CD4-positive, alpha-beta T cell treated with Interferon alpha-2 for 1 hour (primary cell): ENCODE measurements at regions not wholly inside any gene's neighbourhood (a gene's known extent, or its start where the extent isn't known, plus 50 kb on each side); places are given as distances from the start of the nearest gene placed in this dataset.
"Not testable (repeated sequence)": the region's sequence is repeated elsewhere in the genome, so short reads cannot be mapped to it uniquely, and the experiment has no call there.

Experiments used
- DNase-seq, 2 donors: peaks; one replicate each; pipeline ENCODE4 v3.0.0-alpha.2; 2020 to 2022

GRCh38 chr2:167575276-167575675 is 672.1 kb downstream of the STK39 start:
- DNase-seq = no peak

GRCh38 chr2:167572883-167573619 is 674.3 kb downstream of the STK39 start:
- no peak for DNase-seq

- DNase-seq = no peak
Measured at GRCh38 chr2:167570370-167570769, 677.0 kb downstream of the STK39 start.

- not testable (repeated sequence) for DNase-seq
Measured at GRCh38 chr2:167563885-167564619, 675.8 kb downstream of the XIRP2 start.

GRCh38 chr2:167558272-167558991 is 670.2 kb downstream of the XIRP2 start:
- not testable (repeated sequence) for DNase-seq

- DNase-seq = no peak
Measured at GRCh38 chr2:167555098-167555720, 666.9 kb downstream of the XIRP2 start.

- DNase-seq = no peak
Measured at GRCh38 chr2:167553635-167554034, 665.4 kb downstream of the XIRP2 start.

- DNase-seq = no peak
Measured at GRCh38 chr2:167551416-167551815, 663.1 kb downstream of the XIRP2 start.

GRCh38 chr2:167550448-167550847 is 662.2 kb downstream of the XIRP2 start:
- DNase-seq = no peak

GRCh38 chr2:167548396-167548795 is 660.1 kb downstream of the XIRP2 start:
- DNase-seq = no peak

- DNase-seq = peak in 1 of 2 donors; percentile 8
Measured at GRCh38 chr2:167544602-167545001, 656.3 kb downstream of the XIRP2 start.

- DNase-seq = no peak
Measured at GRCh38 chr2:167543721-167544120, 655.4 kb downstream of the XIRP2 start.

GRCh38 chr2:167537743-167538142 is 649.5 kb downstream of the XIRP2 start:
- DNase-seq = no peak

- DNase-seq = no peak
Measured at GRCh38 chr2:167534443-167534842, 646.2 kb downstream of the XIRP2 start.

GRCh38 chr2:167524786-167525185 is 636.5 kb downstream of the XIRP2 start:
- DNase-seq = no peak

GRCh38 chr2:167510071-167510759 is 621.9 kb downstream of the XIRP2 start:
- no peak for DNase-seq

GRCh38 chr2:167509586-167509985 is 621.3 kb downstream of the XIRP2 start:
- no peak for DNase-seq

GRCh38 chr2:167508709-167509108 is 620.4 kb downstream of the XIRP2 start:
- no peak for DNase-seq

- DNase-seq = no peak
Measured at GRCh38 chr2:167506395-167506794, 618.1 kb downstream of the XIRP2 start.

- no peak for DNase-seq
Measured at GRCh38 chr2:167504695-167505094, 616.4 kb downstream of the XIRP2 start.

- no peak for DNase-seq
Measured at GRCh38 chr2:167504061-167504460, 615.8 kb downstream of the XIRP2 start.

GRCh38 chr2:167501618-167502017 is 613.3 kb downstream of the XIRP2 start:
- DNase-seq = no peak

GRCh38 chr2:167493862-167494261 is 605.6 kb downstream of the XIRP2 start:
- DNase-seq = no peak
